ENCODE measurements at regions not wholly inside any gene's neighbourhood (a gene's known extent, or its start where the extent isn't known, plus 50 kb on each side); places are given as distances from the start of the nearest gene placed in this dataset.
"Not testable (repeated sequence)": the region's sequence is repeated elsewhere in the genome, so short reads cannot be mapped to it uniquely, and the experiment has no call there.

DNA sequence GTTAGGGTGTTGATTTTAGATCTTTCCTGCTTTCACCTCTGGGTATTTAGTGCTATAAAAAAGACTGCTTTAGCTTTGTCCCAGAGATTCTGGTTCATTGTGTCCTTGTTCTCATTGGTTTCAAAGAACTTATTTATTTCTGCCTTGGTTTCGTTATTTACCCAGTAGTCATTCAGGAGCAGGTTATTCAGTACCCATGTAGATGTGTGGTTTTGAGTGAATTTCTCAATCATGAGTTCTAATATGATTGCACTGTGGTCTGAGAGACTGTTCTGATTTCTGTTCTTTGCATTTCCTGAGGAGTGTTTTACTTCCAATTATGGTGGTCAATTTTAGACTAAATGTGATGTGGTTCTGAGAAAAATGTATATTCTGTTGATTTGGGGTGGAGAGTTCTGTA lies 167.1 kb upstream of the KYNU start:
- no peak for DNase-seq

DNA sequence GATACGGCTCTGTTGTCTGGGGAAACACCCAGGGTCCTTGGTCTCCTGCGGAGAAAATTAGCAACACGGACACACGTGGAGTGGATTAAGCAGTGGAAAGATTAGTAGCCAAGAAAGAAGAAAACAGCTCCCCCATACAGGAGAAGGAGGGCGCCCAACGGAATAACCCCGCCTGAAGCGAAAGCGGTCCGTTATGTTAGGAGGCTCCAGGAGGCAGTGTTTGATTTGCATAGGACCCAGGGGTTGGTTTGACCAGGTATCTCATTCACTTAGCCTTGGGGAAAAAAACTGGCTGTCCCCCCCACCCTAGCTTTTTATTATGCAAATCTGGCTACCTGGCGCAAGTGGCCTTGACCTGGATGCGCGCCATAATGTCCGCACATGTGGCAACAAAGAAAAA lies 170.1 kb upstream of the KYNU start:
- no peak for DNase-seq

DNA sequence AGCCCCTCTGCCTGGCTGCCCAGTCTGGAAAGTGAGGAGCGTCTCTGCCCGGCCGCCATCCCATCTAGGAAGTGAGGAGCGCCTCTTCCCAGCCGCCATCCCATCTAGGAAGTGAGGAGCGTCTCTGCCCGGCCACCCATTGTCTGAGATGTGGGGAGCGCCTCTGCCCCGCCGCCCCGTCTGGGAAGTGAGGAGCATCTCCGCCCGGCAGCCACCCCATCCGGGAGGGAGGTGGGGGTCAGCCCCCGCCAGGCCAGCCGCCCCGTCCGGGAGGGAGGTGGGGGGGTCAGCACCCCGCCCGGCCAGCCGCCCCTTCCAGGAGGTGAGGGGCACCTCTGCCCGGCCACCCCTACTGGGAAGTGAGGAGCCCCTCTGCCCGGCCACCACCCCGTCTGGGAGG lies 175.1 kb upstream of the KYNU start:
- not testable (repeated sequence) for DNase-seq

DNA sequence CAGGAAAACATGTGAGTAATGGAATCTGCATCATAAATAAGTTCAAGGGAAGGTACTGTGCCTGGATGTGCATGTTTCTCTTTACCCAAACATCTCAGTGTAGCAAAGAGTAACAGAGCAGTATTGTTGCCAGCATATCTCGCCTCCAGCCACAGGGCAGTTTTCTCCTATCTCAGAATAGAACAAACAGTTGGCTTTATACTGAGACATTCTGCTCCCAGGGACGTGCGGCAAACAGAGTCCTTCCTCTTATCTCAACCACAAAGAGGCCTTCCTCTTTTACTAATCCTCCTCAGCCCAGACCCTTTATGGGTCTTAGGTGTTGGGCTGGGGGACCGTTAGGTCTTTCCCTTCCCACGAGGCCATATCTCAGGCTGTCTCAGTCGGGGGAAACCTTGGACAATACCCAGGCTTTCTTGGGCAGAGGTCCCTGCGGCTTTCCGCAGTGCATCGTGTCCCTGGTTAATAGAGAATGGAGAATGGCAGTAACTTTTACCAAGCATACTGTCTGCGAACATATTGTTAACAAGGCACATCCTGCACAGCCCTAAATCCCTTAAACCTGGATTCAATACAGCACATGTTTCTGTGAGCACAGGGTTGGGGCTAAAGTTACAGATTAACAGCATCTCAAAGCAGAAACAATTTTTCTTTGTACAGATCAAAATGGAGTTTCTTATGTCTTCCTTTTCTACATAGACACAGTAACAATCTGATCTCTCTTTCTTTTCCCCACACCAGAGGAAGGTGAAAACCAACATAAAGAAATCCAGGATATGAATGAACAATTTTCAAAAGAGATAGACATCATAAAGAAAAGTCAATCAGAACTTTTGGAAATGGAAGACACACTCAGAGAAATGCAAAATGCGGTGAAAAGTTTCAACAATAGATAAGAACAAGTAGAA lies 181.9 kb upstream of the KYNU start:
- not testable (repeated sequence) for DNase-seq

DNA sequence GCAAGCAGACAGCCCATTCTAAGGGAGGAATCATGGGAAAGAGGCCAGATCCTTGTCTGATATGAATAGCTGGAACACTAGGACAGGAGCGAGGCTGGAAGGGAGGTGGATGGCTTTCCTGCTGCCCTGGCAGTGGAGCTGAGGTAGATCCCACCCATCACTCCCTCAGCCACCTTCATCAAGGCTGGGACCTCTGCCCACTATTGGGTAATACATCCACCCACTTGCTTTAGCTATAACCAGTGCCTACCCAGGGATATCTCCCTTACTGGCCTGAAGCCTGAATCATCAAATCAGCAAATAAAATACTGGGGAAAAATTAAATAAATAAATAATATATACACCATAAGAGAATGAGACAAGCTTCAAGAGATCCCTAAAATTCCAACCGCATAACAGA lies 183.2 kb upstream of the KYNU start:
- no peak for DNase-seq

DNA sequence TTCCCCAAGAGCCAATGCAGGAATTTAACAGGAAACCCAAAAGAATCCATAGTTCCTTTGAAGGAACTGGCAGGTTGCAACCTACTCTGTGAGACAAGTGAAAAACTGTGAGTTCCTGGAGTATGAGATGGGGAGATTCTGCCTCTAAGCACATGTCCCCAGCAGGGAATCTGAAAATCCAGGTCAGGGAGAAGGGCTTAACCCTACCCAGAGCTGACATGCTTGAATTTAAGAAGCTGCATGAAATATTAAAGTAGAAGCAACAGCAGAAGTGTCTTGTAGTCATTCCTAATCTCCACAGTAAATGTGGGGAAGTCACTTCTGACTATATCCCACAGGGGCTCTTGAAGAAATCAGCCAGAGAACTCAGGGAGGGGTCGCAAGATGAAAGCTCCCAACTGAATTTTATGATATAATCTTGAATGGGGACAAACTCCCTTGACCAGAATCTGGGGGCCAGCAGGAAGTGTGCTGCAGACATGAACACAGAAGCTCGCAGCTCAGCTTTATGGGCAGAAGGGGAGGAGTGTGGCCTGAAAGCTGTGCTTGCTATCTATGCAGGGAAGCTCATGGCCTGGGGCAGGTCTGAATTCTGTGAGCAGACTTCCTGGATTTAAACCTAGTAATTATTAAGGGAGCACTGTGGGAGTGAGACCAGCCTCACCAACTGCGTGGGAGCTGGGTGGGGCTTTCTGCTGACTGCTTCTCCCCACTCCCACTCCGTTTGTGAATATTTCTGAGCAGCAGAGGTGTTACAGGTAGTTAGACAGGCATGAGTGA lies 184.1 kb upstream of the KYNU start:
- no peak for DNase-seq

DNA sequence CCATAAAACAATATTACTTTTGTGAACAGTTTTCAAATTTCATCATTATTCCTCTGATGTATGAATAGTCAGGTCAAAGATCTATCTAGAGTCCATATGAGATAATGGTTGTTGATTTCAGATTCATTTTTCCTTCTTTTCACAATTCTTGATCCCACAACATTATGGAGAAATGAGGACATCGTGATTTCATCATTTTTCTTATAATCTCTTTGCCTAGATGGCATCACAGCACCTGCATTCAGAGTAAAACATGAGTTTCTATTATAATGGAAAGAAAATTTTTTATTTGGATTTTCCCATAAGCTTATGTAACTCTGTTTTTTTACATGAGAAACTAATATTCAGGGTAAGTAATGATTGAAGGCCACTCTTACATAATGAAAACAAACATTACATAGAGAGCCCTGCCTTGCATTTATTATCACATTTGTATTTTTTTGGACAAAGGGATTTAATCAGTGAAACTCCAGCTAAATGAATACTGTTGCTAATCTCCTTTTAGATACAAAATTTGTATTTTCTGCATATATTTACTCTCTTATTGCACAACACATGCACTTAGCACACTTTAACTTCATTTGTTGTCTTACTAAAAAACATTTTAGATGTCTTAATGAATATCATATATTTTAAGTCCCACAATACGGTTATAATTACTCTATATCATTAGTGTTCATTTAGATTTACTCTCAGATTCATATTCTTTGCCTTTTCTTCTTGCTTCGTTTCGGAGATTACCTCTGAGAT lies 188.4 kb upstream of the KYNU start:
- DNase-seq: no peak

DNA sequence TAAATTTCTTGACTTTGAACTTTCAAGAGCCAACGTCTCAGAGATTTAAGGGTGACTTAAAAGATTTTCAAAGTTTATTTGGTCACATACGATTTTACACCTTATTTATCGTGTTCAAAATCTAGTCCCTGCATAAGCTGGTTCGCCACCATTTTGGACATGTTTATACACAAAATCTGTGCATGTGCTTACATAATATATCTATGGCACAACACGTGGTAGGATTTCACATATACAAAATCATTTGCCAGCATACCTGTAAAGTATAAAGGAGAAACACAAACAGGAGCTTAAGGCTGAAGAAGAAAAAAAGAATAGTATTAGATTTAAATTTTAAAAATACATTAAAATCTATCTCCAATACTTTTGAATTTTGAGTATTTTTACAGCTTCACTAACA lies 190.0 kb upstream of the KYNU start:
- DNase-seq: no peak

DNA sequence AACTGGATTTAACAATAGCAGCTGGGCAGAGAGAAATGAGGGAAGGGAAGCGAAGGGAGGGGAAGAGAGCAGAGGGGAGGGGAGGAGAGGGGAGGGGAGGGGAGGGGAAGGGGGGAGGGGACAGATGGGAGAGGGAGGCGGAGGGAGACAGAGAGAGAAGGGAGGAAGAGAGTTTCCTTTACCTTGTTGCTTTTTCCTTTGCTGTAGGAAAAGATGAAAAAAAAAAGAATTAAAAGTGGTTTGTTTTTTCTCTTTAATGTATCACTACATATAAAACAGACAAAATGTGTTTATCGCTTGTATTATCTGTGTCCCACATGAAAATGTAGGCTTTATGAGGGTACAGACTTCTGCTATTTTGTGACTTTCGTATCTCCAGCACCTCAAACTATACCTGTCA lies 190.4 kb upstream of the KYNU start:
- DNase-seq: no peak

DNA sequence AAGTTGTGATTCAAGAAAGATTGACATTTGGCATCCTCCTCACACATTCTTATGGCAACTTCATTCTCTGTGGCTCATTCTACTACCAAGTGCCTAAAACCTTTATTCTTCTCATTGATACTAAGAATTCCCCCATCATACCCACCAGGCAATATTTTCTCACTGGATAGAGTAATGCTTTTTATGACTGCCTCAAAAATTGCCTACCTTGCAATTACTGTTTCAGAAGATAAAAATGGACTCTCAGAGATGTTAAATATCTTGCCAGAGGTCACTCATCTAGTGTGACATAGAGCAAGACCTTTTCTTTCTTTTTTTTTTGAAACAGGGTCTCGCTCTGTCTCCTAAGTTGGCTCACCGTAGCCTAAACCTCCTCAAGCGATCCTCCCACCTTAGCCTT lies 192.8 kb upstream of the KYNU start:
- DNase-seq: no peak

DNA sequence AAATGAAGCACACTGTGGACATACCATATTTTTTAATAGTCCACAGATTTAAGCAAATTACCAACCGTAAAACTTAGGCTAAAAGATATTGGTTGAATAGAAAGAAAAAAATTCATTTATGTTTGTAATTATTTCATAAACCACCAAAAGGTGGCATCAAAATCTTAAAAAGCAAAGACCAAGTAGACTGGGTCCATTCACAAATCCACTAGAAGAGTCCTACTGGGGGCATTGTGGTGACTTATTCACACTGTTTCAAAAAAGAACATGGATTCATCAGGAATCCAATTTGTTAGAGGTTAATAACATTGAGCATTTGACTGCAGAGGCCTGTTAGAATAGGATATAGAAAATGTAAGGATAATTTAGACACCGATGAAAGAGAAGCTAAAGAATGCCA lies 194.9 kb upstream of the KYNU start:
- no peak for DNase-seq

DNA sequence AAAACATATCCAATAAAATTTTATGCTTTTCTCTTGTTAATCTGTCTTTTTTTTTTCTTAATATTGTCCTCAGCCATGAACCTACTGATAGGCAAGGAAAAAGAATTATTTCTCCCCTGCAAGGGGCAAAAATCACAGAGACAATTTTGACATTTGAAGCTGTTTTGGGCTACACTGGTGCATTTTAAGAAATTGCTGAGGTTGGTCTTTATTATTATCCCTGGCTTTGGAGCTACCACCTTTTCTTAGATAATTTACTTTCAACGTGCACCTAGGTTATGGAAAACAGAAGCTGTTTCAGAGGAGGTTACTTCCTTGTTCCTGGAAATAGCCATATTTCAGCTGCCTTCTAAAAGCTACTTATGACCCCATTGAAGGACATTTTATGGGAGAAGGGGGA lies 195.5 kb upstream of the KYNU start:
- no peak for DNase-seq

DNA sequence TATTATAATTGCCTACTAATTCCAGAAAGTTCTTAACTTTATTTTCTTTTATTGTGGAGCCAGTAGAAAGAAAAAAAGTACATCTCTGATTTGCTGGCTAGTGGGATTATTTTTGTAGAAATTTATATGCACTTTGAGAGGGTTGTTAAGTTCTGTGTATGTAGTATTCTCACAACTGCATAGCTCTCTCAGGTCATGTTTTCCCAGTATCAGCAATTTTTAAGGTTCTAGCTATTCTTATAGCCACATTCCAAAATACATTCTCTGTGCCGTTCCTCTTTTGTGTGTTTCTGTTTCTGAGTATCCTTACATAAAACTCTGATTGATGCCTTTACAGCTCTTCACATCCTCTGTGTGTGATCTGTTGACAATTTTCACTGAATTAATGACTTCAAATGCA lies 199.3 kb upstream of the KYNU start:
- no peak for DNase-seq

DNA sequence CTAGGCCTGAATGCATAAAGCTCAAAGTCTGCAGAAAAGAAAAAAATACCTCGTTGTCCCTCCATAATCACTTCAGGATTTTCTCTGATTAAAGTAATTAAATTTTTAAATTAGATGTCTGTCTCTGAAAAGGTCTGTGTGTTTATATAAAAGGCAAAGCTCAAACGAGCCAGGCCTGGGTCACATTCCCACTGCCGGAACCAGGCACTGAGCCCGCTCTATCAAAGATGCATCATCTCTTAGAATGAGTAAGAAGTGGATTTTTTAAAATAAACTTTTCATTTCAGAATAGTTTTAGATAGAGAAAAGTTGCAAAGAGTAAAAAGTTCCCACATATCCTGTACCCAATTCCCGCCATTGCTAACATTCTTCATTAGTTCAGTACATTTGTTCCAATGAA lies 202.1 kb upstream of the KYNU start:
- no peak for DNase-seq

DNA sequence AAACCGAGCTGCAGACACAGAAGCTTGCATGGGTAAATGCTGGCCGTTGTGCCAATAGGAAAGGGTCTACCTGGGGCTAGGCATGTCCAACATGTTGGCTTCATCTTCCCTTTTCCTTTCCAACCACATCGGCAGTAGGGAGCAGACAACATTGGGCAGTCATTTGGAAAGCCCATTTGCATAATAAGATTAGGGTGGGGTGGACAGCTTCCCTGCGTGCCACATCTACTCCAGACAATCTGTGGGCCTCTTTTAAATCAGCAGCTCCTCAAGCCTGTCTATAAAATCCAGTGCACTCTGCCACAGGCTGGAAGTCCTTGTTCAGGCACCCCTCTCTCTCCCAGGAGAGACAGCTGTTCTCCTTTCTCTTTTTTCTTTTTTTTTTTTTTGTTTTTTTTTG lies 203.6 kb upstream of the KYNU start:
- no peak for DNase-seq

DNA sequence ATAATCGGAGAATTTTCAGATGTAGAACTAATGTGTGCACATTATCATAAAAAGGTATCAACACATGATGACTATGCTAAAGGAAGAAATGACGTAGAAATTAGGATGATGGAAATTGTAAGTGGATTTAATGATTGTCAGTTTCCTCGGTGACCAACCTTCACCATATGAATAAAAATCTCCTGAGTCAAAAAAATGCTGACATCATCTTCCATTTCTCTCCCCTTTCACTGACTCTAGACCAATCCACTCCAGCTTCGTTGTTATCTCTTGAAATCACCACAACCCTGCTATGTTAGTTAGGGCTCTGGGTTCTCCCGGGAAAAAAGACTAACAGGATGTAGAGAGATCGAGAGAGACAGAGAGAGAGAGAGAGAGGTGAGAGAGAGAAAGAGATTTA lies 204.8 kb upstream of the KYNU start:
- no peak for DNase-seq

DNA sequence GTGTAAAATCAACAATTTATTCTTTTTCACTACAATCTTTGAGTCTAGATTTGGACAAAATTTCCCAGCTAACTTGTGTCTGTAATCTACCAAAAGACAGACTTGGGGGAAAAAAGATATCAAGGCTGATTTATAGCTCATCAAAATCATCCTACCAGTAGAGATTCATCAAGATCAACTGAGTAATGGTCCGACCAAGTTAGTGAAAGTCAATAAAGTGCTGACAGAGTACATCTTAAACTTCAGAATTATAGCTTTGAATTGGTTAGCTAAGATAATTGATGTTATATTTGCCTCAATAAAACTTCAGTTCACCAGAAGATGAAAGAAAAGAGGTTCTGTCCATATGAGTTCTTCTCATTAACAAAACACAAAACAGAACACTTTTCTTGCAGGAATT lies 207.1 kb upstream of the KYNU start:
- no peak for DNase-seq

DNA sequence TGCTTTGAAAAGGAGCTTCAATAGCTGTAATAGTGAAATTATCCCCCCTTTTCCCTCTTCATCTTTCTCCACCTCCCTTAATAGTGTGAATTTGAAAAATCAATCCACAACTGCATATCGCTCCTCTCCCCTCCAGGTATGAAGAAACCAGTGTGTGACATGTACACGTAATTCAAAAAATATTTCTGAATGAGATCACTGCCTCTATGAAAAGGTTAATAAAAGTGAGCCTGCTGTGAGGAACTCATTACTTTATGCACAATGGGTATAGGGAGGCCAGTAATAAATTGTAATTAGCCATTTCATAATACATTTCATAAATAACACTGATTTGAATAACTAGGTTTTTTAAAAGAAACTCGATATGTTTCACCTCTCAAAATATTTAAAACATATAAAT lies 209.0 kb upstream of the KYNU start:
- no peak for DNase-seq

DNA sequence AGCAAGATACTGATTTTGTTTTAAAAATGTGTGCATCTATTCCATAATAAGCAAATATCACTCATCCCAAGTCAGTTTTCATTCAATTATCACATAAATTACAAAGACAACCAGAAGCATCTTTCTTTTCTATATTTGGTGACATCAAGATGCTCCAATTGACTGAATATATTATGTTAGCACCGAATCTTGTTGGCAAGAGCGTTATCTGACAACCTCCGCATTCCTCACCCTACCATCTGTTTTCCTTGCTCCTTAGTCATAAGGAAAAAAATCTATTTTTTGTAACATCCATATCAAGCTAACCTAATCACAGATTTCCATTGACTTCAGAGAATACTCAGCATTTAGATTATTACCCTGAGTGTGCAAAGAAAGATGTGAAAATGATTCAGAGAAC lies 212.2 kb upstream of the KYNU start:
- no peak for DNase-seq

DNA sequence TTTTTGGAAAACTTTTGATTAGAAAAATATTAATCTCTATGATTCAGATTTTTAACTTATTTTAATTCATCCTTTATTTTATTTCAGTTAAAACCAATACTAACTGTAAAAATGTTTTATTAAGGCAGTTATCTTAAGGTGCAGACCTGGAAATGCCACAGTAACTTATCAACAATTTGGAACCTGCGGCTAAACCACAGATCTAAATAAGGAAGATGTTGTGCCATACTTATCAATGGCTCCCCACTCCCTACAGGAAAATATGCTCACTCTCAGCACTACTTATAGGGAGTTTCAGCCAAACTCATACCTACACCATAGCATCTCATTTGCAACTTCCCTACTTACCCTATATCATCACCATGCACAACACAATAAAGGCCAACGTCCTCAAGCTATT lies 226.9 kb upstream of the KYNU start:
- DNase-seq: no peak

DNA sequence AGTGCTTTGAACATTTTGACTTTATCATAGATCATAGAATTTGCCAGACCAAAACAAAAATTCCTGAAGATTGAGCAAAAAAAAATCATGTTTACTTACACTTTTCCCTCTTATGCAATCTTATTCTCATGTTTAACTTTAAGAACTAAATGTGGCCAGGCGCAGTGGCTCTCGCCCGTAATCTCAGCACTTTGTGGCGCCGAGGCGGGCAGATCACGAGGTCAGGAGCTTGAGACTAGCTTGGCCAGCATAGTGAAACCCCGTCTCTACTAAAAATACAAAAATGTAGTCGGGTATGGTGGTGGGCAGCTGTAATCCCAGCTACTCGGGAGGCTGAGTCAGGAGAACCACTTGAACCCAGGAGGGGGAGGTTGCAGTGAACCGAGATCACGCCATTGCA lies 227.9 kb upstream of the KYNU start:
- no peak for DNase-seq

DNA sequence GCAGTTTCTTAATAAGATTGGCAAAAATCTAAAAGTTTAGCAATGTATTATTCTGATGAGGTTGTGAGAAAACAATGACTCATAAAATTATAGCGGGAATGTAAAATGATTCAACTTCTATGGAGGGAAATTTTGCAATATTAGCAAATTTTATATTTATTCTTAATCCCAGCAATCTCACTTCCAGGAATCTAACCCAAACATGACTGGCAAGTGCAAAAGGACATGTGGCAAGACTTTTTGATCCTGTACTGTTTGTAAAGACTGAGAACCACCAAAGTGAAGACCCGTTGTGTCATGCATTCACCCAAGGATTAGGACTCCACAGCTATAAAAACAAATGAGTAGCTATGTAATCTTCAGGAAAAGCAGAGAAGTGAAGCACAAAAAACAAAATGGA lies 234.8 kb upstream of the KYNU start:
- DNase-seq: no peak

DNA sequence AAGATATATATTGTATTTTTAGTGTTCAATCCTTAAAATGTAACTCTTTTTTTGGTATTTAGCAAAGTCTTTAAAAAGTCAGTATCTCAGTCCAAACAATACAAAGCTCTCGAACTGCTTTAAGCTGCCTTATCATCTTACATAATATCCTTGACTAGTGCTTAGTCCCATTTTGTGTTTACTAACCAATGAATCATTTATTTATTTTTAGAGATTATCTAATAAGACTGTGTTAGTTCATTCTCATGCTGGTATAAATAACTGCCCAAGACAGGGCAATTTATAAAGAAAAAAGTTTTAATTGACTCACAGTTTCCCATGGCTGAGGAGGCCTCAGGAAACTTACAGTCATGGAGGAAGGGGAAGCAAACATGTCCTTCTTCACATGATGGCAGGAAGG lies 248.3 kb upstream of the KYNU start:
- DNase-seq: no peak

DNA sequence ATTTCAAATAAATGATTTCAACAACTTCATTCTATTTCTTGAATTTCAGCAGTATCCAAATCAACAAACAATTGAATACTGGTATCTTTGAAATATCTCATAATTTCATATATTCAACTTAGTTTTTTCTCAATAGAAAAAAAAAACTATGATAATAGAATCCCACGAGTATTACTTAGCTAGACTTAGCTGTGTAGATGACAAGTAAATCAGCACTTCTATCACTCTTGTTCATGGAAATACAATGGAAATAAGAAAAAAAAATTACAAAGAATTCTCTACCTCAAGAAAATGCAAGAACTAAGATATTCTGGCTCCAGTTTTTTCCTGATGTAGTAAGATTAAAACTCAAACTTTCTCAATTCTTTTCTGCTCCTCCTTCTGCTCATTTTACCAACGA lies 256.2 kb upstream of the KYNU start:
- DNase-seq: no peak

Measured in 8988T (cell line).